ENCODE measurements at regions not wholly inside any gene's neighbourhood (a gene's known extent, or its start where the extent isn't known, plus 50 kb on each side); places are given as distances from the start of the nearest gene placed in this dataset.
"Not testable (repeated sequence)": the region's sequence is repeated elsewhere in the genome, so short reads cannot be mapped to it uniquely, and the experiment has no call there.

- no peak for DNase-seq
Measured at GRCh38 chr2:239558661-239559060, 157.8 kb upstream of the HDAC4 start.

GRCh38 chr2:239557516-239557915 lies 156.7 kb upstream of the HDAC4 start:
- no peak for DNase-seq

DNA sequence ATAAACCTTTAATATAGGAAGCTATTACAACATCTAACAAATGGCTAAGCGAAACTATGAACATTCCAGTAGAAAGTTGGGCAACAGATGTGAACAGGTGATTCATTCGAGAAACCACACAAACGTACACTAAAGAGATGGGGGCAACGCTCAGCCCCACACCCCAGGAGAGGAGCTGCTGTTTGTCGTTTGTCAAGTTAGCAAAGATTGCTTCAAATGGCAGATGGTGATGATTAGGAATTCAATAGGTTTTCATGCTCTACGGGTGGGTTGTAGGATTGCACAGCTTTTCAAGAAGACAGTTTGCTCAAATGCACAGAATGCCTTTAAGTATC lies 154.7 kb upstream of the HDAC4 start:
- no peak for DNase-seq

DNA sequence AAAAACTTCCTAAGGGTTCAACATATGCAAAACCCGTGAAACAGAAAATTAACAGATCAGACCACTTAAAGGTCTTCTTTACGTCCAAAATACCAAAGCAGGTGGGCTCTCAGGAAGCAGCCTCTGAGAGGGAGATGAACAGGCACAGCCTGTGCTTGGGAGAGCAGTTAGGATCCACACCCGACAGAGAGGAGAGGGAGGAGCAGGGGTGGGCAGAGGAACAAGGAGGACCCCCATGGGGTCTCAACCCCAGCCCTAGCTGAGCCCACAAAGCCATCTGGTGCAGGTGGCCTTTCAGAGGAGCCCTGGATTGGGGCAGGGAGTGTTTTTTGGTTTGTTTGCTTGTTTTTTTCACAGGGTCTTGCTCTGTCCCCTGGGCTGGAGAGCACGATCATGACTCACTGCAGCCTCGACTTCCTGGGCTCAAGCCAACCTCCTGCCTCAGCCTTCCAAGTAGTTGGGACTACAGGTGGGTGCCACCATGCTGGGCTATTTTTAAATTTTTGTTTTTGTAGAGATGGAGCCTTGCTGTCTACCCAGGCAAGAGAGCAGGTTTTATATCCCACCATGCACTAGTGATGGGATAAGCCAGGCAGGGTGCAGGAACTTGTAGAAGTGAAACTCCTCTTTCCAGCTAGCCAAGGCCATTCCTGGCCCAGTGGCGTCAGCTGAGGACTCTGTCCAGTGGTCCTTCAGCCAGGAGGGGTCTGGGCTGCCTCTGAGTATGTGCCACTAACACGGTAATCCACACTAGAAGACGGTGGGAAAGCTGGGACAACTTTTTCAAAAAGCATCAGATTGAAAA lies 154.1 kb upstream of the HDAC4 start:
- DNase-seq: no peak

- DNase-seq: no peak
Measured at GRCh38 chr2:239553376-239554000, 152.7 kb upstream of the HDAC4 start.

DNA sequence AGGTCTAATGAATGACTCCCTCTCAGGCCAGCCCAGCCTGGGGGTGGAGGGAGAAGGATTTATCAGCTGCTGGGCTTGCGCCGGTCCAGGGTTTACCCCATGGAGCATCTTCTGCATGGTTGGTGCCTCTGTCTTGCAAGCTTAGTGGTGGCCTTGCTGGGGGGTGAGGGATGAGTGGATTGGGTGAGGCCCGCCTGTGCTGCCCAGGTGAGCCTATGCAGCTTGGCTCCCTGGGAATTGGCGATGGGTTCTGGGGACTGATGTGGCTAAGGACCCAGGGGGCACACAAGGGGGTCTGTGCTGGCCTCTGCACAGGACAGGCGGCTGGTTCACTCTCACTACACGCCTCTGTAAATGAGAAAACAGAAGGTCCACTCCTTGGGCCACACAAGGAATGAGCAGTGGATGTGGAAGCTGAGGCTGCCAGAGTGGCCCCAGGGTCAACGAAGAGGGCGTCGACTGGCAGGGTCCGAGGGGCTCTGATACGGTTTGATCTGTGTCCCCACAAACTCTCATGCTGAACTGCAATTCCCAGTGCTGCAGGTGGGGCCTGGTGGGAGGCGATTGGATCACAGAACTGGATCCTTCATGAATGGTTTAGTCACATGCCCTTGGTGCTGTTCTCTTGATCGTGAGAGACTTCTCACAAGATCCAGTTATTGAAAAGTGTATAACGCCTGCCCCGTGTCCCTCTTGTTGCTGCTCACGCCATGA lies 151.6 kb upstream of the HDAC4 start:
- no peak for DNase-seq

GRCh38 chr2:239551206-239551605 lies 150.4 kb upstream of the HDAC4 start:
- no peak for DNase-seq

DNA sequence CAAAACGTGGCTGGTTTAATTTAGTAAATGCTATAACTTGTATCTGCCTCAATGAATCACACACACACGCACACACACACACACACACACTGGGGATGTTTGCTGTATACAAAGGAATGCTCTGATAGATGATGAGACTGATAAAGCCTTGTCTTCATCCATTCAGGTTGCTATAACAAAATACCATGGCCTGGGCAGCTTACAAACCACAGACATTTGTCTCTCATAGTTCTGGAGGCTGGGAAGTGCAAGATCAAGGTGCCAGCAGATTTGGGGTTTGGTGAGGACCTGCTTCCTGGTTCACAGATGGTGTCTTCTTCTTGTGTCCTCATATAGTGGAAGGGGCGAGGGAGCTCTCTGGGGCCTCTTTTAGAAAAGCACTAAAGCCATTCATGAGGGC lies 149.5 kb upstream of the HDAC4 start:
- no peak for DNase-seq

DNA sequence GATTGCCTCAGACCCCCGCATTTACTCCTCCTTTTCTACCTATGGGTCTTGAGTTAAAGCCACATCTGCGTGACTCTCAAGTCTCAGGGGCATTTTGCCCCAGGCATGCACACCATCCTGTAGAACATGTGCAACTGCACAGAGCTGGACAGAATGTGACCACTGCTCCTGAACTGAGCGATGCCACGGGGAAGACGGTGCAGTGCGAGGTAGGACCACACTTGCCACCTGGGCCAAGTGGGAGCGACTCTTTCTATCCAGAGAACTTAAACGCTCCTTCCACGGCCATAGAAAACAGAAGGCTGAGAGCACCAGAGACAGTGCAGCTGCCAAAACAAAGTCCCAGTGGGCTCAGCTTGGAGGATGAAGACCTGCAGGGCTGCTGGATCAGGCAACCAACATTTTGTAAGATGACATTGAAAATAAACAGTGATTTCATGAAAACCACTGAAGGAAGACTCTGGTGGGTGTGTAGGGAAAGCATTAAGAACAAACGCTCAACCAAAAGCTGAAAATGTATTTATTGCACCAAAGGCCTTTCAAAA lies 149.0 kb upstream of the HDAC4 start:
- no peak for DNase-seq

DNA sequence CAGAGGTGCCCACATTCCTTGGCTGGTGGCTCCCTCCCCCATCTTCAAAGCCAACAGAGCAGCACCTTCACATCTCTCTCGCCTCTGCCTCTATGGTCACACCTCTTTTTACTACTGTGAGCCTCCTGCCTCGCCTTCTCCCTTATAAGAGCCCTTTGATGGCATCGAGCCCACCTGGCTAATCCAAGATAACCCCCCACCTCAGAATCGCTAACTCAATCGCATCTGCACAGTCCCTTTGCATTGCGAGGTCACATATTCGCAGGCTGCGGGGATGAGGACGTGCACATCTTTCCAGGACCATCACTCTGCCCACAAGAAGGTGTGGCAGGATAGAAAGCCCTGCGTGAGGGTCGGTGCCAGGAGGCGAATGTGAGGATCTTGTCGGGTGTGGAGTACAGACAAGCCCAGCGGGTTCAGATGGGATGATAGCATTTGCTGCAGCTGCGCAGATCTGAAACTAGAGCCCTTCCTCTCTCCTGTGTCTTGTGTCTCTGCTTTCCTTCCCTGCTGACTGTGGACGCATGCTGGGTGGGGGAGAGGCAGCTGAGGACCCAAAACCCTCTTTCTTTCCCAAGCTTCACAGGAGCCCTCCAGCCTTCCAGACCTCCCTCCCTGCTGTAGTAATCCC lies 148.3 kb upstream of the HDAC4 start:
- no peak for DNase-seq

DNA sequence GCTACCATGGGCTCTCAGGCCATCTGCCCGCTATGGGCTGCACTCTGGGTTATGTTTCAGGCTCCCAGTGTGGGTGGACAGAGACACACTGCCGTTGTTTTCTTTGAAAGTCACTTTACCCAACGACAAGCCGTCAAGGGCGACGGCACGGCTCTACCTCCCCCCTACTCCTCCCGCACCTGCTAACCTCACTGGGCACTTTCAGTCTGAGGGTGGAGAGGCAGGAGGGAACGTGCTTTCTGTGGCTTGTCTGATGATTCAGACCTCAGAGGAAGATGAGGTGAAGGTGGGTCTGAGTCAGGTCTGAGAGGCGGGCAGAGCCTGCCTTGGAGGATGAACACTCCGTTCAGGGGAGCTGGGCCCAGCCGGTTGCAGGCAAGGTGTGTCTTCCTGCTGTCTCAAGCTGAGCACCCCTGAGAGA lies 147.6 kb upstream of the HDAC4 start:
- no peak for DNase-seq

GRCh38 chr2:239547140-239547539 lies 146.3 kb upstream of the HDAC4 start:
- DNase-seq: not testable (repeated sequence)

DNA sequence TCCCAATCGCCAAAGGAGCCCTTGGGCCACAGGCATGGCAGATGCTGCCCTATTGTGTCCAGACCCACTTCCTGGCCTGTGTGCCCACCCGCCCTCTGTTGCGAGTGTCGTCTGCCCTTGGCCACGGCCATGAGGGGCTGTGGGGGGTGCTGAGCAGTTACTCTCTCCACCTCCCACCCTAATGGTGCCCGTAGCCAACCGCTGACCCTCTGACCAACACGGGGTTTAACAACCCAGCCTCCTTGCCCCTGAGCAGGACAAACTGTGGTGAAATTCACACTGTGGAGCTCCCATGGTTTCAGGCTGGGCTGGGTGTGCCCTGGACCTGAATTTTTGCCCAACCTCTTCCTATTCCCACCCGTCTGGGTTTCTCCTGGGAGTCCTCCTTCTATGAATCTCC lies 145.7 kb upstream of the HDAC4 start:
- no peak for DNase-seq

GRCh38 chr2:239545741-239546392 lies 145.0 kb upstream of the HDAC4 start:
- no peak for DNase-seq

GRCh38 chr2:239544918-239545465 lies 144.2 kb upstream of the HDAC4 start:
- no peak for DNase-seq

DNA sequence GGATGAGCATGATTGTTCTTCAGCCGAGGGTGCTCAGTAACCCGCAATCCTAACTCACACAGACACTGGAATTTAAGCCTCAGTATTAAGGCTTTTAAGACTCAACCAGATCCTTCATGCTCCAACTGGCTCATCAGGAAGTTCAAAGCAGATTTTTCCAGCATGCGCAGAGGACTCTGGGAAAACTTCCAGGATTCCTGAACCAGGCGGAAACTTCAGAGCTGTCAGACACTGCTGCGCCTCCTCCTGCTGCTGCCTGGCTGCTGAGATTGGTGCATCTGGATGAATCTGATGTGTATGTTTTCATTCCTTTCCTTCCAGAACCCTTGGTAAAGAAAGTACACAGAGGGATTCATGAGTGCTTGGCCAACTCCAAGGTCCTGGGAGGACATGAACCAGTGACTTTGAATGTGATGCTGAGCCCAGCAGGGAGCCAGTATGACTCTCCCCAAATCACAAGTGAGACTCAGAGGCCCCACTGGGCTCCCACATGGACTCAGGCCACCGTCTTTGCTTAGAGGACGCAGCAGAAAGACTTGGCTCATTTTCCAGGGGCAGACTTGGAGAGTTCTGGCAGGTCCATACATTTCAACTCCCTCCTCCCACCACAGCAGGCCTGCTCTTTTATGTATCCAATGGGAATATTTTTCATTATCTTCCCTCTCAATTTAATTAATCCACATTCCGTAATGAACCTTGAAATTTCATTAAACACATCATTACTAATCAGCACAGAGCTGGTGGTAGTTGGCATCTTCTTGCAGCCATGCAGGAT lies 143.5 kb upstream of the HDAC4 start:
- no peak for DNase-seq

DNA sequence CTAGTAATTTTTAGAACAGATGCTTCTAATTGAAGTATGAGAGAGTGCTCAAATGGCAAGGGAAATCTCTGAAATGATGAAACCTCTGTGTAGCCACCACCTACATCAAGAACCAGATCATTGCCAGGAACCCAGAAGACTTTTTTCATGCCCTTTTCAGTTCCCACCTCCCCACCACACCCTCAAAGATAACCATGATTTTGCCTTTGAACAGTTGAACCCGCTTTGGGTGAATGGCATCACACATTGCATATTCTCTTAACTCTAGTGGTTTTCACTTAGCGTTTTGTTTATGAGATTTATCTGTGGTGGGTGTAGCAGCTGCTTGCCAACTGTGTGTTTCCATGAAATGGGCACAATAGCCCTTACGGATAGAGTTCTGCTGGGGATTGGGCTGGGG lies 142.9 kb upstream of the HDAC4 start:
- no peak for DNase-seq

DNA sequence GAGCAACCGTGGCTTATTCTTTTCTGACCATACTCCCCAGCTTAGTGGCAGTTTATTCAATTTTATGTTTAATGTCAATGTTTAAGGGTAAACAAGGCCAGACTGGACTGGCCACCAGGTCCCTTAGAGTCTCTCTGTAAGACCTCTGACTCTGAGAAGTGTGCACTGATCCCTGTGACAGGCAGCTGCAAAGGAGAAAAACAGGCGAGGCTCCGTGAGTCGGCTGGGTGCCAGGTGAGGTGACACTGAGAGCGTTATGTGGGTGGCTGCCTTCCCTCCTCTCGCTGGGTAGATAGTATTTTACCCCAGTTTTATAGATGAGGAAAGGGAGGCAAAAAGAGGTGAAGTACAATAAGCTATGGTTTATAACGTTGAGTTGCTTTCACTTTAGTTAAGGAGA lies 139.4 kb upstream of the HDAC4 start:
- no peak for DNase-seq

DNA sequence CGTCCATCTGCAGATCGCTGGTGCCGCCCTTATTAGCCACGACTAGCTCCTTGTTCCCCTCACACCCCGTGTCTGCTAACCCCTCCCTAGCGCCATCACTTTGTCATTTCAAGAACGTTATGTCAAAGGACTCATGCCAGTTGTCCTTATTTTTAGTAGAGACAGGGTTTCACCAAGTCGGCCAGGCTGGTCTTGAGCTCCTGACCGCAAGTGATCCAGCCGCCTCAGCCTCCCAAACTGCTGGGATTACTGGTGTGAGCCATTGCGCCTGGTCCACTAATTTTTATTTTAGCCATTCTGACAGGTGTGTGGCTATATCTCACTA lies 138.9 kb upstream of the HDAC4 start:
- no peak for DNase-seq

- no peak for DNase-seq
Measured at GRCh38 chr2:239539083-239539775, 138.4 kb upstream of the HDAC4 start.
